Heart left ventricle (tissue), 16 donors: ENCODE measurements at regions not wholly inside any gene's neighbourhood (a gene's known extent, or its start where the extent isn't known, plus 50 kb on each side); places are given as distances from the start of the nearest gene placed in this dataset.

ENCODE experiments used
- ATAC-seq, 4 donors: fragments of 200-7000 bp; cut with Tn5 transposase; one replicate each; pipeline ENCODE4 v1.9.1; 2020 to 2022; ENCODE audit warnings: moderate library complexity in 4 of 4, mild to moderate bottlenecking in 3 of 4, moderate number of reproducible peaks in 1 of 4
- DNase-seq, 5 donors: peaks; one replicate each; pipeline ENCODE4 v3.0.0-alpha.2; 2020
- H3K27ac ChIP-seq, 12 donors: fragments of 200-600 bp; sonication (generic) in 4 of 12; one replicate each; pipeline versions ENCODE4 v1.5.0 to v1.8.0; 2016 to 2022; ENCODE audit warnings: mild to moderate bottlenecking in 2 of 12
- H3K27me3 ChIP-seq, 9 donors: fragments of 200-600 bp; sonication (generic) in 2 of 9; one replicate each; pipeline versions ENCODE4 v1.5.1 to v1.8.0; 2016 to 2022; ENCODE audit warnings: mild to moderate bottlenecking in 3 of 9
- H3K36me3 ChIP-seq, 9 donors: fragments of 200-600 bp; sonication (generic) in 2 of 9; one replicate each; pipeline versions ENCODE4 v1.5.0 to v1.8.0; 2018 to 2022; ENCODE audit warnings: mild to moderate bottlenecking in 2 of 9
- H3K4me1 ChIP-seq, 12 donors: fragments of 200-600 bp; sonication (generic) in 4 of 12; one replicate each; pipeline versions ENCODE4 v1.5.0 to v1.8.0; 2016 to 2022; ENCODE audit warnings: mild to moderate bottlenecking in 3 of 12
- H3K4me3 ChIP-seq, 12 donors: fragments of 200-600 bp; sonication (generic) in 4 of 12; one replicate each; pipeline versions ENCODE4 v1.5.0 to v1.8.0; 2017 to 2022; ENCODE audit warnings: mild to moderate bottlenecking in 9 of 12, moderate library complexity in 4 of 12
- H3K9me3 ChIP-seq, 12 donors: fragments of 200-600 bp; sonication (generic) in 4 of 12; one replicate each; pipeline versions ENCODE4 v1.5.0 to v1.8.0; 2016 to 2022; ENCODE audit warnings: mild to moderate bottlenecking in 1 of 12
- CTCF ChIP-seq, 12 donors: fragments of 200-600 bp; sonication (generic) in 4 of 12; IDR thresholded peaks; one replicate each; pipeline versions ENCODE4 v1.5.0 to v1.8.0; 2018 to 2022; ENCODE audit warnings: antibody characterized with exemption in 12 of 12, mild to moderate bottlenecking in 5 of 12
- POLR2A ChIP-seq, 2 donors: fragments of 450-650 bp; IDR thresholded peaks; one replicate each; pipeline ENCODE4 v1.6.1; 2017; ENCODE audit warnings: antibody characterized with exemption in 2 of 2, mild to moderate bottlenecking in 2 of 2, moderate library complexity in 2 of 2
- WGBS, 4 donors: extraction: QIAGEN DNeasy Blood & Tissue Kit in 2 of 4; methylation state at CpG; one replicate each; pipeline versions ENCODE4 v1.1.5 to v1.1.7; 2013 to 2018; 5-methylcytosine and 5-hydroxymethylcytosine counted together
- intact Hi-C, 10 donors: fragments of 100-400 bp; cut with DNase I; formaldehyde crosslinking; loops; one replicate each; pipeline versions ENCODE4 v1.11.1 to v1.14.2; 2022
- donor health status: ischemic (EF 13 %, LVEDD 7.1; RV severe dilation, severe dysfunction).
- donor health status: healthy with polysubstance abuse.
- donor health status: DM: no; HTN: yes; CAD: no.
- donor health status: DM: no; HTN: no; CAD: no.
- donor health status: ischemic (EF 25% LVEDD 6.9; RV normal size, moderate dysfunction).
- donor health status: ischemic (EF 25% LVEDD 5.7; RV mildly dilated, moderate dysfunction).
- donor health status: healthy.
- donor health status: DM: yes; HTN: yes; CAD: no.
- donor health status: ischemic (EF 35%, LVEDD 5.7; RV mildly dilated, moderate dysfunction).
- donor health status: nonischemic (EF 11% LVEDD 7.7; RV severe dilation, severe dysfunction).
- donor health status: DM: yes; HTN: yes; CAD: no.
- donor health status: PGD.
- donor health status: ischemic (EF 29% LVEDD 5.4; RV normal size, mild dysfunction).
- donor health status: nonischemic (EF 23%, LVEDD 6.1; RV moderate dilation, normal function).

- Histone ChIP-seq H3K9me3 (no peaks in the 10 kb centered on the region), H3K27ac (no peak overlapping the region), H3K4me1 (no peaks in the 10 kb centered on the region), H3K36me3 (no peaks in the 10 kb centered on the region), H3K4me3 (no peak overlapping the region), H3K27me3 (no peaks in the 10 kb centered on the region)
- TF ChIP-seq POLR2A (IDR thresholded peaks at IDR 0.05) (no peak), CTCF (IDR thresholded peaks at IDR 0.05) (no peak)
- no peak for ATAC-seq
- 44 to 65% (median 56%) methylated on average over 4 of the region's 4 CpGs for WGBS, 4 donors
- intact Hi-C loops = no loop called here
- DNase-seq = no peak
Measured at GRCh38 chr16:65889533-65889966, 476.9 kb upstream of the CDH5 start.

- Histone ChIP-seq H3K27ac (no peak overlapping the region), H3K4me3 (no peak overlapping the region), H3K27me3 (no peaks in the 10 kb centered on the region), H3K4me1 (no peaks in the 10 kb centered on the region), H3K36me3 (no peaks in the 10 kb centered on the region), H3K9me3 (no peaks in the 10 kb centered on the region)
- ATAC-seq (no peak), DNase-seq (no peak)
- intact Hi-C loops = no loop called here
- TF ChIP-seq CTCF (IDR thresholded peaks at IDR 0.05) = no peak
- no peak for TF ChIP-seq POLR2A (IDR thresholded peaks at IDR 0.05)
- 77 to 82% (median 79%) methylated on average over 8 of the region's 8 CpGs for WGBS, 4 donors
Measured at GRCh38 chr16:65888201-65888600, 478.3 kb upstream of the CDH5 start.

GRCh38 chr16:65884018-65884417, 482.5 kb upstream of the CDH5 start:
- Histone ChIP-seq H3K9me3 (peaks cover 0 to 7% (median 0%) of the 10 kb centered on the region in 12 donors), H3K4me3 (no peak overlapping the region), H3K27me3 (no peaks in the 10 kb centered on the region), H3K4me1 (no peaks in the 10 kb centered on the region), H3K27ac (no peak overlapping the region), H3K36me3 (no peaks in the 10 kb centered on the region)
- TF ChIP-seq CTCF (IDR thresholded peaks at IDR 0.05) = no peak
- TF ChIP-seq POLR2A (IDR thresholded peaks at IDR 0.05) = no peak
- WGBS, 4 donors = 86 to 92% (median 88%) methylated on average over 4 of the region's 4 CpGs
- ATAC-seq (no peak), DNase-seq (no peak)
- intact Hi-C loops = no loop called here

- no peak for ATAC-seq
- no peaks in the 10 kb centered on the region for H3K36me3 ChIP-seq
- peaks cover 0 to 7% (median 0%) of the 10 kb centered on the region in 12 donors for H3K9me3 ChIP-seq
- no peak overlapping the region for H3K4me3 ChIP-seq
- no peaks in the 10 kb centered on the region for H3K4me1 ChIP-seq
- H3K27me3 ChIP-seq = no peaks in the 10 kb centered on the region
- DNase-seq = no peak
- intact Hi-C loops = no loop called here
- 85 to 89% (median 87%) methylated on average over 4 of the region's 4 CpGs for WGBS, 4 donors
- no peak overlapping the region for H3K27ac ChIP-seq
- TF ChIP-seq POLR2A (IDR thresholded peaks at IDR 0.05) (no peak), CTCF (IDR thresholded peaks at IDR 0.05) (no peak)
Measured at GRCh38 chr16:65878347-65878746, 488.1 kb upstream of the CDH5 start.
